RKO (cell line): ENCODE measurements at regions not wholly inside any gene's neighbourhood (a gene's known extent, or its start where the extent isn't known, plus 50 kb on each side); places are given as distances from the start of the nearest gene placed in this dataset.
"Not testable (repeated sequence)": the region's sequence is repeated elsewhere in the genome, so short reads cannot be mapped to it uniquely, and the experiment has no call there.

ENCODE experiments used
- DNase-seq: peaks from one replicate; pipeline ENCODE4 v3.0.0-alpha.2; 2016; ENCODE audit warnings: low spot score

DNA sequence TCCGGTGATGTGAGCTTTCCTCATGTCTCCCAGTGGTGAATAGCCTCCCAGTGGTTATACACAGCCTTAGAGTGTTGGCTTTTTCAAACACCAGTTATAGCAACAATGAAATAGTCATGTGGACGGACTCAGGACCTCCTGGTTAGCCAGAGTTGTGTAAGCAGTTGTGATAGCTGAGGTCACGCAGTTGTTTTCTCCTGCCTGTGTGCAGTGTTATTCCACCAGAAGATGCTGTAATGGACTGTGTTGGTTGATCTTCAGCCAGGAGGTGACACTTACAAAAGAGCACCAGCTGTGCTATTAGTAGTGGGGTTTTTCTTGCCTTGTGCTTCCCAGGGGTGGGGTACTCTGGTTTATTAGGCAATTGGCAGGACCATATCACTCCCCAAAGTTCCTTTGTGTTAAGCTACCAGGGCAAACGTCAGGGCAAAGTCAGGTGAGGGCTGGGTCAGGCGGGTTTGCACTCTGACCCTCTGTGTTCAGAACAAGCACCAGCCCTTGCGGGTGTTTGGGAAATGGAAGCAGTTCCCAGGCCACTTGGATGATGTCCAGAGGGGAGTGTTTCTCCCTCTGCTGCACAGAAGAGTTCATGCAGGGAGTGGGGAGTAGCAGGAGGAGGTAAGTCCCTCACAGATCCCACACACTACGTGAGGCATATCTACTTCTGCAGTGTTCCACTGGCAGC, 252.6 kb downstream of the TMEM47 start:
- no peak for DNase-seq

- DNase-seq = no peak
These were observed 255.7 kb downstream of the TMEM47 start for GRCh38 chrX:34401411-34401810.

DNA sequence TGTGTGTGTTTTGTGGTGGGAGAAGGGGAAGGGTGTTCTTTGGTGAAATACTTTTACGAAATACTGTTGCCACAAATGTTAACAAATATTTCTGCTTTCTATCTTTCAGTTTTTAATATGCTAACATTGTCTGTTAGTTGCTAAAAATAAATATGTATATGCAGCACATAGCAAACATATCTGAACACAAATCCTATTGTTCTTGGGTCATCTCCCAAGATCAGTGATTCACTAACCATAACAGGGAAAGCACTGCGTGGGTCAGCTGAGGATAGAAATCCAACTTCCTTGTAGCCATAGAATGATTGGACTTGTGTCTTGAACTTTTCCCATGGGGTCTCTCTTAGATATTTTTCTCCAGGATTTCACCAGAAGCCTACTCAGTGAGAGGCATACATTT, 250.3 kb upstream of the FAM47A start:
- DNase-seq = no peak

GRCh38 chrX:34381241-34381640, 249.1 kb upstream of the FAM47A start:
- DNase-seq = no peak

DNA sequence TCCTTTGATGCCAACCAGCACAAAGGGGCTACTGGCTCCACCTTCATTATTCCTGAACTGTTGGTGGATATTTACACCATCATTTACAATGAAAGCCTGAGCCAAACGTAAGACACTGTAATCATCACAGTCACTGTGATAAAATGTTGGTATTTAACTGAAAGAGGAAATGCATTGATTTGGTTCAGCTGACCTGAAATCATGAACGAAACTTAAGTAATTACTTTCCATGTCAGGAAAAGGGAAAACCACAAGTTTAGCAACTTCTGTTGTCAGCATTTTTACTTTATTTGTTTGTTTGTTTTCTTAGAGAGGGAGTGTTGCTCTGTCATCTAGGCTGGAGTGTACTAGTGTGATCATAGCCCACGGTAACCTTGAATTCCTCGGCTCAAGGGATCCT, 247.8 kb upstream of the FAM47A start:
- DNase-seq = no peak

- no peak for DNase-seq
These were observed 245.5 kb upstream of the FAM47A start for GRCh38 chrX:34377645-34378044.

DNA sequence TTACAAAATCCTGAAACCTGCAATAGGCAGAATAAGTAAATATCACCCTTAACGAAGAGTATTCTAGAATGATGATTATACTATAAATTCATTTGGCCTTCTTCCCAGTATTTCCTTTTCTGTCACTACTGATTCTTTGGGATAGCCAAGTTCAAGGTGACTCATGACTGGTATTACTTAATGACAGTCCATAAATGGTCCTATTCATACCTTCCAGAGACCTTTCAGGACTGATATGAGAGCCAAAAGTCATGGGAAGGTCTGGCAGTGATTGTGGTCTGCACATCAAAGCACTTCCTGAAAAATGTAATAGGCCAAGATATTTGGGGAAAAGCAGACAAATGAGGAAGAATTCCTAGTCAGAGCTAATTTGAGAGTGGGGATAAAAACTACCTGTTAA, 239.6 kb upstream of the FAM47A start:
- DNase-seq = no peak

DNA sequence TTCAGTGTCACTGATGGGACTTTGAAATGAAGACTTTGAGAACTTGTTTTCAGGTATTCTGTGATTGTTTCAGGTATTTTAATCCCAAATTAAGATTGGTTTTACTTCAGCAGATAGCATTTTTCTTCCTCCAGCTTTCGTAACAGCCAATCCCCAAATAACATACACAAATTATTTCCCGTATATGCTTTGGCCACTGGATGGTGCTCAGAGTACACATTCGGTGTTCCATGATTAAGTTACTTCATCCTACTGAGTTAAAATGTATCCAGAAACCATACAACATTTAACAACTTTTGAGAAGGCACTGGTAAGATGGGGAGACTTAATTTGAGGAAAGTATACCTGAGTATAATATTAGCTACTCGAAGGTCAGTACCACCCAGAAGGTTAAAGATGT, 233.4 kb upstream of the FAM47A start:
- DNase-seq = peak; percentile 42

DNA sequence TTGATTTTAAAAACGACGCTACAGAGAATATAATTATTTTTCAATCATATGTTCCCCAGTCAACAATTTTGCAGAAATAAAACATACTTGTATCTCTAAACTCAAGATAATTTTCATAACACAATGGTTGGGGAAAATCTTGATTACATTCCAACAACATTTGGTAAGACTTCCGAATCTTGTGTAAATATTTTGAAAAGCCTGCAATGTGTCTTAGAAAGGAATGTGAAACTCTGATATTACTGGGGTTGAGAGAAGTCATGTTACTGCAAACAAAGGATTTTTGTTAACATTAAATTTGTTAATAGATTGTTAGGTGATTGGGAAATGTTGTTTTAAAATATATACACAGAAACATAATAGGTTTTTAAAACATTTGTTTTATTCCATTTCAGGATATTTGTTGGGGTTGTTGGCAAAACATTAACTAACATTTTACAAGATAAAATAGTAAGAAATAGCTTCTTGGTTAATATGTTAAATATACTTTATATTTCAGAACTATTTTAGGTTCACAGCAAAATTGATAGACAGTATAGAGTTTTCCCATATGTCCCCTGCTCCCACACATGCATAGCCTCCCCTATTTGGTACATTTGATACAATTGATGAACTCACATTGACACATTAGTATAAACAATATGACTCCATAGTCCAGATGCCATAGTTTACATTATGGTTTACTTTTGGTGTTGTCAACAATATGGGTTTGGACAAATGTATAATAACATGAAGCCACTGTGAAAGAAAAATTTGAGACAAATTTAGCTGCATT, 218.6 kb upstream of the FAM47A start:
- no peak for DNase-seq

DNA sequence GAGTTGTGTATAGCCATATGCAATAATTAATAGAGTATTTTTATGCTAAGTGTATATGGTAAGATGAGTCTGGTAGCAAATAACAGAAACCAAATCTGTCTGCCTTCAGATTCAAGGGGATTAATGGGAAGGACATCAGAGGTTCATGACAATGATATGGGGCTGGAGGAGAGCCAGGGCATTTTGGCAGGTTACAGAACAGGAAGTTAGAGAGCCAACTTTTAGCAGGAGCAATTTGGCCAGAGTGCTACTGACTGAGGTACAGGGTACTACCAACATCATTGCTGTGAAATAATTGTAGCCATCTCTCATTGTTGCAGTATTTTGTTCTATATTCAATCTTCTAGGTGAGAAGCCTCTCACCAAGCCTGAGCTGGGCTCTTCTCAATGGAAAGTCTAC, 210.9 kb upstream of the FAM47A start:
- no peak for DNase-seq

- DNase-seq = no peak
These were observed 209.7 kb upstream of the FAM47A start for GRCh38 chrX:34341814-34342213.

DNA sequence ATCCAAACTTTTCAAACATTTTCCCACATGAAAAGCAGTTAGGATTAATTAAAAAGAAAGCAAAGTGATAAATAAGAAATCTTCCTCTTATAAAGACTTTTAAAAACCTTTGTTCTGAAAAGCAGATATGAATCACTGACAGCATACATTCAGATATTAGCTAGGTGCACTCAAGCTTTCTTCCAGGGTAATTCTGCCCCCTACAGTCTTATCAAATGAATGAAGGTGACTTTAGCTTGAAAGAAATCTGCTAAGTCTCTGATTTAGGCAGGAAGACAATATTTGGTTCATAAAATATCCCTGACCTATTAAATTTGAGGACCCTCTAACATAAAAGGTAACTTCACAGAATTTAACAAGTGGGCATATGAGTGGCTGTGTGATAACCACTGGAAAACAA, 209.1 kb upstream of the FAM47A start:
- peak; percentile 9 for DNase-seq

DNA sequence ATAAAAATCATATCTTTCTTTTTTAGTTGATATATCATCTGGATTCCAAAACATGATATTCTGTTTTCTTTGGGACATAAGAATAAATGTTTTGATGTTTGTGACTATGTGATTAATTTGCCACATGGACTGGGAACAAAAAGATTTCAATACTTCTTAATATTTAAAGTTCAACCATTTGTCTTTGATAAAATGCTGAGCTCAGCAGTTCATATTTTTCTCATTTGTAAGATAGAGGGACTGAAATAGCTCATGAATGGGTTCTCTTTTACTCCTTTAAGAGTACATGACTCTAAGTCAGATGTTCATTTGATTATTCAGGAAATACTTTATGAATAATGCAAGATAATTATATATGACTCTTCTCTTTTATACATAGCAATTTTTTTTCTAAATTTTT, 205.9 kb upstream of the FAM47A start:
- no peak for DNase-seq

DNA sequence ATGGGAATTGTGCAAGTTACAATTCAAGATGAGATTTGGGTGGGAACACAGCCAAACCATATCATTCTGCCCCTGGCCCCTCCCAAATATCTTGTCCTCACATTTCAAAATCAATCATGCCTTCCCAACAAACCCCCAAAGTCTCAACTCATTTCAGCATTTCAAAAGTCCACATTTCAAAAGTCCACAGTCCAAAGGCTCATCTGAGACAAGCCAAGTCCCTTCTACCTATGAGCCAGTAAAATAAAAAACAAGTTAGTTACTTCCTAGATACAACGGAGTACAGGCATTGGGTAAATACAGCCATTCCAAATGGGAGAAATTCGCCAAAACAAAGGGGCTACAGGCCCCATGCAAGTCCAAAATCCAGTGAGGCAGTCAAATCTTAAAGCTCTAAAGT, 203.3 kb upstream of the FAM47A start:
- DNase-seq = not testable (repeated sequence)

- DNase-seq = peak; percentile 26
These were observed 200.2 kb upstream of the FAM47A start for GRCh38 chrX:34332334-34332733.

GRCh38 chrX:34325460-34325859, 193.3 kb upstream of the FAM47A start:
- no peak for DNase-seq

GRCh38 chrX:34320424-34320823, 188.3 kb upstream of the FAM47A start:
- not testable (repeated sequence) for DNase-seq

DNA sequence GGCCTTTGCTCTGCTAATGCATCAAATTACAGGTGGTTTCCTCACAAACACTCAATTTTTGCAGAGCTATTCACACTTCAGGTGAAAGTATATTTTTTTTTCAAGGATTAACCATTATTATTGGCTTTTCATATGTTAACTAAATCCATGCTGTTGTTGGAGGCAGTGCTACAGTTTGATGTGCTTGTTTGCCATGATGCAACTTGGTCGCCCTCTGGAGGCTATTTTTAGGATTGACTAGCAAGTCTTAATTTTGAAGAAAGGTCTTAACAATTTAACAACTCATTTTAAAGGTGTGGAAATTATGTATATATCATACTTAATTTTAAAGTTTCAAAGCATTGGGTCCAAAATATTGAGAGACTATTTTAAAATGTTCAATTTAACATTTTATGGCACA, 168.8 kb upstream of the FAM47A start:
- peak; percentile 73 for DNase-seq

- no peak for DNase-seq
These were observed 167.4 kb upstream of the FAM47A start for GRCh38 chrX:34299451-34299967.

DNA sequence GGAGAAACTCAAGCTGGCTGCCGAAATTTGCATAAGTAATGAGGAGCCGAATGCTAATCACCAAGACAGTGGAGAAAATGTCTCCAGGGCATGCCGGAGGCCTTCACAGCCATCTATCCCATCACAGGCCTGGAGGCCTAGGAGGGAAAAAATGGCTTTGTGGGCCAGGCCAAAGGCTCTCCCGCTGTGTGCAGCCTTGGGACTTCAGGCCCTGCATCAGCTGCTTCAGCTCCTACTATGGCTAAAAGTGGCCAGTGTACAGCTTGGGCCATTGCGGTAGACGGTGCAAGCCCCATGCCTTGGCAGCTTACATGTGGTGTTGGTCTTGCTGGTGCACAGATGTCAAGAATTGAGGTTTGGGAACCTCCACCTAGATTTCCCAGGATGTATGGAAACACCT, 162.6 kb upstream of the FAM47A start:
- DNase-seq = no peak

DNA sequence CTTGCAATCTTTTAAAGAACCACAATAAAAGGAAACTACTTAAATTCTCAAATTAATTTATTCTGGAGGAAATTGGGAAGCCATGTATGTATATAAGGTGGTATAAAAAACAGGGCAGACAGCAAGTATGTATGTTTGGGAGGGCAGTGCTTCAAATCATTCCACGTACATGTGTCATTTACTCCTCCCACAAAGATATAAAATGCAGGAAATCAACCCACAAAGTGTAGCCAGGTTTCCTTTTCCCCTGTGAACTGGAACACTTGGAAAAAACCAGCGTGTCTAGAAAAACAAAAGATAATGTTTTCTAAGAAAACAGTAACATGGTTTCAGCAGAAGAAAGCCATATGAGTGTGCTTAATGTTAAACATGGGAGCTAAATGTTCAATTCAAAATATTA, 156.7 kb upstream of the FAM47A start:
- DNase-seq = no peak

- no peak for DNase-seq
These were observed 147.9 kb upstream of the FAM47A start for GRCh38 chrX:34279866-34280560.

DNA sequence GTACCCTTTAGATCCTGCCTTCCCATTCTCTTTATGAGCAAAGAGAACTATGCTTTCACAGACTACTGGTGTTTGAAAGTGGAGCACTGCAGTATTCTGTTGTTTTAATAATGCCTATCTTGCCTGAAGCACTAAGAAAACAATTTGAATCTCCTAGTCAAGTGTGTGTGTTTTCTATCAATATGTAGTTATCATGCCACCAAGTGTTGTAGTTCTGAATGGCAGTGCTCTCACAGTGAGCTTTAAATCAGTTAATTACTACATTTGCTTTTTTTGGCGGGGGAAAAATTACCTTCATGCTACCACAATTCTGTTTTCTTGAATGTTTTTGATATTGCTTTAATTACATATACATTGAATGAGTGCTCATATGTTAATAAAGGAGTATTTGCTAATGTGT, 143.6 kb upstream of the FAM47A start:
- peak; percentile 23 for DNase-seq
